Right lobe of liver (tissue), 4 donors: ENCODE measurements at regions not wholly inside any gene's neighbourhood (a gene's known extent, or its start where the extent isn't known, plus 50 kb on each side); places are given as distances from the start of the nearest gene placed in this dataset.
A peak's percentile ranks its signal among the peaks of the same experiment; 100 is the strongest.

Source experiments
- CTCF ChIP-seq, 4 donors: fragments of 200-600 bp in 3 of 4; fragments of 450-650 bp in 1 of 4; IDR thresholded peaks; one replicate each; pipeline versions ENCODE4 v1.5.1 to v1.8.0; 2016 to 2022; ENCODE audit warnings: antibody characterized with exemption in 4 of 4, mild to moderate bottlenecking in 2 of 4
- POLR2A ChIP-seq: fragments of 450-650 bp; IDR thresholded peaks from one replicate; pipeline ENCODE4 v1.6.1; 2017; ENCODE audit warnings: antibody characterized with exemption, mild to moderate bottlenecking
- donor health status: DM: no; HTN: no; CAD: no.
- donor health status: DM: no; HTN: no; CAD: no.
- donor health status: DM: no; HTN: yes; CAD: no.

GRCh38 chr12:13661005-13661887, 320.2 kb downstream of the GRIN2B start:
- TF ChIP-seq CTCF (IDR thresholded peaks at IDR 0.05) (peak; percentile 81 to 90 (median 84)), POLR2A (no peak)
